Rectal smooth muscle tissue (tissue), 1 donor: ENCODE measurements at regions not wholly inside any gene's neighbourhood (a gene's known extent, or its start where the extent isn't known, plus 50 kb on each side); places are given as distances from the start of the nearest gene placed in this dataset.

Experiments used
- H3K27ac ChIP-seq: one replicate; pipeline ENCODE4 v1.7.0; 2013; ENCODE audit warnings: low read depth, low read length, inconsistent platforms
- H3K27me3 ChIP-seq: one replicate; pipeline ENCODE4 v1.7.0; 2013; ENCODE audit warnings: low read length; ENCODE audit not compliant: control insufficient read depth, insufficient read depth
- H3K36me3 ChIP-seq: one replicate; pipeline ENCODE4 v1.7.0; 2013; ENCODE audit warnings: low read length; ENCODE audit not compliant: control insufficient read depth, insufficient read depth
- H3K4me1 ChIP-seq: one replicate; pipeline ENCODE4 v1.7.0; 2013; ENCODE audit warnings: low read length; ENCODE audit not compliant: control insufficient read depth, insufficient read depth
- H3K4me3 ChIP-seq: one replicate; pipeline ENCODE4 v1.7.0; 2013; ENCODE audit warnings: low read length
- H3K9ac ChIP-seq: one replicate; pipeline ENCODE4 v1.7.0; 2013; ENCODE audit warnings: low read length

GRCh38 chr19:28406966-28407365, 806.0 kb downstream of the UQCRFS1 start:
- H3K4me3 ChIP-seq, result no peak overlapping the region
- H3K27me3 ChIP-seq, result no peaks in the 10 kb centered on the region
- H3K27ac ChIP-seq, result no peak overlapping the region
- no peak overlapping the region for H3K9ac ChIP-seq
- H3K36me3 ChIP-seq, result no peaks in the 10 kb centered on the region
- no peaks in the 10 kb centered on the region for H3K4me1 ChIP-seq

GRCh38 chr19:28405346-28405742, 807.6 kb downstream of the UQCRFS1 start:
- Histone ChIP-seq H3K27ac (no peak overlapping the region), H3K4me1 (no peaks in the 10 kb centered on the region), H3K9ac (no peak overlapping the region), H3K27me3 (no peaks in the 10 kb centered on the region), H3K4me3 (no peak overlapping the region), H3K36me3 (no peaks in the 10 kb centered on the region)

GRCh38 chr19:28404472-28404871, 808.5 kb downstream of the UQCRFS1 start:
- H3K27ac ChIP-seq, result no peak overlapping the region
- no peaks in the 10 kb centered on the region for H3K4me1 ChIP-seq
- H3K27me3 ChIP-seq, result no peaks in the 10 kb centered on the region
- H3K9ac ChIP-seq, result no peak overlapping the region
- H3K4me3 ChIP-seq, result no peak overlapping the region
- H3K36me3 ChIP-seq, result no peaks in the 10 kb centered on the region

- H3K36me3 ChIP-seq, result no peaks in the 10 kb centered on the region
- H3K4me1 ChIP-seq, result no peaks in the 10 kb centered on the region
- no peak overlapping the region for H3K4me3 ChIP-seq
- no peak overlapping the region for H3K9ac ChIP-seq
- no peak overlapping the region for H3K27ac ChIP-seq
- no peaks in the 10 kb centered on the region for H3K27me3 ChIP-seq
These were observed 809.3 kb downstream of the UQCRFS1 start for GRCh38 chr19:28403690-28404089.

GRCh38 chr19:28402701-28403290, 810.2 kb downstream of the UQCRFS1 start:
- Histone ChIP-seq H3K36me3 (no peaks in the 10 kb centered on the region), H3K4me3 (no peak overlapping the region), H3K4me1 (no peaks in the 10 kb centered on the region), H3K27ac (no peak overlapping the region), H3K27me3 (no peaks in the 10 kb centered on the region), H3K9ac (no peak overlapping the region)

- H3K4me3 ChIP-seq, result no peak overlapping the region
- H3K9ac ChIP-seq, result no peak overlapping the region
- H3K36me3 ChIP-seq, result no peaks in the 10 kb centered on the region
- no peaks in the 10 kb centered on the region for H3K27me3 ChIP-seq
- H3K27ac ChIP-seq, result no peak overlapping the region
- H3K4me1 ChIP-seq, result no peaks in the 10 kb centered on the region
These were observed 811.1 kb downstream of the UQCRFS1 start for GRCh38 chr19:28401739-28402424.

- no peaks in the 10 kb centered on the region for H3K36me3 ChIP-seq
- H3K9ac ChIP-seq, result no peak overlapping the region
- no peaks in the 10 kb centered on the region for H3K4me1 ChIP-seq
- H3K4me3 ChIP-seq, result no peak overlapping the region
- no peaks in the 10 kb centered on the region for H3K27me3 ChIP-seq
- H3K27ac ChIP-seq, result no peak overlapping the region
These were observed 811.8 kb downstream of the UQCRFS1 start for GRCh38 chr19:28400953-28401671.

- no peak overlapping the region for H3K9ac ChIP-seq
- H3K27ac ChIP-seq, result no peak overlapping the region
- no peaks in the 10 kb centered on the region for H3K27me3 ChIP-seq
- no peaks in the 10 kb centered on the region for H3K4me1 ChIP-seq
- H3K36me3 ChIP-seq, result no peaks in the 10 kb centered on the region
- H3K4me3 ChIP-seq, result no peak overlapping the region
These were observed 813.8 kb downstream of the UQCRFS1 start for GRCh38 chr19:28399187-28399586.

- H3K27ac ChIP-seq, result no peak overlapping the region
- no peak overlapping the region for H3K4me3 ChIP-seq
- no peaks in the 10 kb centered on the region for H3K36me3 ChIP-seq
- H3K9ac ChIP-seq, result no peak overlapping the region
- no peaks in the 10 kb centered on the region for H3K27me3 ChIP-seq
- H3K4me1 ChIP-seq, result no peaks in the 10 kb centered on the region
These were observed 815.2 kb downstream of the UQCRFS1 start for GRCh38 chr19:28397800-28398199.

GRCh38 chr19:28397306-28397705, 815.6 kb downstream of the UQCRFS1 start:
- H3K27ac ChIP-seq, result no peak overlapping the region
- H3K4me1 ChIP-seq, result no peaks in the 10 kb centered on the region
- no peak overlapping the region for H3K9ac ChIP-seq
- H3K27me3 ChIP-seq, result no peaks in the 10 kb centered on the region
- H3K4me3 ChIP-seq, result no peak overlapping the region
- H3K36me3 ChIP-seq, result no peaks in the 10 kb centered on the region

GRCh38 chr19:28396287-28396831, 816.6 kb downstream of the UQCRFS1 start:
- Histone ChIP-seq H3K27me3 (no peaks in the 10 kb centered on the region), H3K4me3 (no peak overlapping the region), H3K4me1 (no peaks in the 10 kb centered on the region), H3K36me3 (no peaks in the 10 kb centered on the region), H3K9ac (no peak overlapping the region), H3K27ac (no peak overlapping the region)

- Histone ChIP-seq H3K36me3 (no peaks in the 10 kb centered on the region), H3K4me1 (no peaks in the 10 kb centered on the region), H3K27ac (no peak overlapping the region), H3K9ac (no peak overlapping the region), H3K4me3 (no peak overlapping the region), H3K27me3 (no peaks in the 10 kb centered on the region)
These were observed 818.2 kb downstream of the UQCRFS1 start for GRCh38 chr19:28394725-28395124.
